ENCODE measurements at regions not wholly inside any gene's neighbourhood (a gene's known extent, or its start where the extent isn't known, plus 50 kb on each side); places are given as distances from the start of the nearest gene placed in this dataset.

DNA sequence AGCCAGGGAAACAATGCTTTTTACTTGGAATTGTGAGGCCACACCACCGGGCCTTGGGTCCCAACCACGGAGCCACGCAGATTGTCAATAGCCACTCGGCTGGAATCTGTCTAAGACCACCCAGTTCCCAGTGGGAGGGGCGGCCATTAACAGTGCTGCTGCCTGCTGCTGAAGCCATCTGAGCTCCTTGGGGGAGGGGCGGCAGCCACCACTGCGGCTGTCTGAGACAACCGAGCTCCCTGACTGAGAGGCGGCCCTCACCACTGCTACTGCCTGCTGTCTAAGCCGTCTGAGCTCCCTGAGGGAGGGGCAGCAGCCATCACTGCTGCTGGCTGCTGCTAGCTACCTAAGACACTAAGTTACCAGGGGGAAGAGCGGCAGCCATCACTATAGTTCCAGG is 64.3 kb downstream of the DMRTA2 start:
- TF ChIP-seq CTCF (conservative IDR thresholded peaks at IDR 0.05; ENCODE audit: low read depth, low read length): no peak
- H3K4me3 ChIP-seq (ENCODE audit: low read depth, low read length): no peak overlapping the region
- no peak for DNase-seq (ENCODE audit: low read depth)

DNA sequence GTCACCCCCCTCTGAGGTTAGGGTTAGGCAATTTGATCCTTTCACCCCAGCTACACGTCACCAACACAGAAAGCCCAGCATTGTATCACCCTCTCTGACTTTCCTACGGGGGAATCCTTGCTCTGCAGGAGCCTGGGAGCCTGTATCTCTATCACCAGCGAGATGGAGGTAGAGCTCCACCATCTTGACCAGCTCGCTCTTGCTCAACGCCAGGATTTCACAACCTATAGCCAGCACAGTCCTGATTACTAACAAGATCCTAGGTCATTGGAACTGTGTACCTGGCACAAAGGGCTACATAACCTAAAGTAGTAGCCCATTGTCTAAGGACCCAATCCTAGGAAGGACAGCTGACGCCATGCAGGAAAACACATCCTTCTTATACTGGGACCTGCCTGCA is 66.1 kb downstream of the DMRTA2 start:
- TF ChIP-seq CTCF (conservative IDR thresholded peaks at IDR 0.05; ENCODE audit: low read depth, low read length): no peak
- H3K4me3 ChIP-seq (ENCODE audit: low read depth, low read length): no peak overlapping the region
- DNase-seq (ENCODE audit: low read depth): no peak

- TF ChIP-seq CTCF (conservative IDR thresholded peaks at IDR 0.05; ENCODE audit: low read depth, low read length): no peak
- H3K4me3 ChIP-seq (ENCODE audit: low read depth, low read length): no peak overlapping the region
- no peak for DNase-seq (ENCODE audit: low read depth)
Observed at GRCh38 chr1:50354813-50355212, 68.4 kb downstream of the DMRTA2 start.

DNA sequence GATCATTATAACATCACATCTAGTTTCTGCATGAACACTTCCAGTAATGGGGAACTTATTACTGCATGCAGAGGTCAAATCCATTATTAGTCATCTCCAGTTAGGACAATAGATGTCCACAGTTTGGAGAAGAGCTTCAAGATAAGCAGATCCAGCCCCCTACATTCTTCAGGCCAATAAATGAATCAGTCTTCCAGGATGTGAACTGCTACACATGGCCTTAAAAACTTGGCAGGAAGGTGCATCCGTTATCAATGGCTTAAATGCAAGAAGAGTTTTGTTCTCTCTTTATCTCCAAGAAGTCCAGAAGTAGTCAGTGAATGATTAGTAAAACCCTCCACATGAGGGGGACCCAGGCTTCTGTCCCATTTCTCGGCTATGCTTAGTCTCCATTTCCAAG is 70.8 kb downstream of the DMRTA2 start:
- no peak for TF ChIP-seq CTCF (conservative IDR thresholded peaks at IDR 0.05; ENCODE audit: low read depth, low read length)
- H3K4me3 ChIP-seq (ENCODE audit: low read depth, low read length): no peak overlapping the region
- no peak for DNase-seq (ENCODE audit: low read depth)

DNA sequence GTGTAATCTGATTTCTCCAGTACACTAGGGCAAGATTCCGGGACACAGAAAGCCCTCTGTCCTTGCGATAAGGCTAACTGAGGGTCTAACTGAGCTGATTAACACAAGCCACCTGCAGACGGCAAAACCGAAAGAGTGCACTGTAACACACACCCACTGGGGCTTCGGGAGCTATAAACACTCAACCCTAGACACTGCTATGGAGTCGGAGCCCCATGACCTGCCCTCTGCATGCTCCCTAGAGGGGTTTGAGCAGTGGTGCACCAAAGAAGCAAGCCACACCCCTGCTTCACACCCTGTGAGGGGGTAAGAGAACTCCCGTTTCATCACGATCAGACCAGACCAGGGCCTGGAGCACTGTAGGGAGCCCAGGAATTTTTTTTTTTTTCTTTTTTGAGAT is 72.4 kb downstream of the DMRTA2 start:
- TF ChIP-seq CTCF (conservative IDR thresholded peaks at IDR 0.05; ENCODE audit: low read depth, low read length): no peak
- no peak overlapping the region for H3K4me3 ChIP-seq (ENCODE audit: low read depth, low read length)
- no peak for DNase-seq (ENCODE audit: low read depth)

DNA sequence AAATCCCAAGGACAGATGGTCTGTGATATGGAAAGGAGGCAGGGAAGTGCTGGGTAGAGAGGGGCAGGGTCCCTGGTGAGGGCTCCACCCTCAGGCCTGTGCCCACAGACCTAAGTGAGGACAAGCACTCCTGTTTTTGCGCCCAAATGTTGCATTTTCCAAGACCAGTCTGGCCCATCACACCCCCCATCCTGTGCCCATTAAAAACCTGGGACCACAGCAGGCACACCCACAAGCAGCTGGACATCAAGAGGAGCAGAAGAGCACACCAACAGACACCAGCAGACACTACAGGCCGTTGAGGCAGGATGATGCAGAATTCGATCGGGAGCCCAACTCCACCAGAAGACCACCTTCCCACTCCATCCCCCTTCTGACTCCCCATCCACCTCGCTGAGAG is 72.8 kb downstream of the DMRTA2 start:
- DNase-seq (ENCODE audit: low read depth): no peak
- no peak overlapping the region for H3K4me3 ChIP-seq (ENCODE audit: low read depth, low read length)
- no peak for TF ChIP-seq CTCF (conservative IDR thresholded peaks at IDR 0.05; ENCODE audit: low read depth, low read length)

- TF ChIP-seq CTCF (conservative IDR thresholded peaks at IDR 0.05; ENCODE audit: low read depth, low read length): no peak
- DNase-seq (ENCODE audit: low read depth): no peak
- no peak overlapping the region for H3K4me3 ChIP-seq (ENCODE audit: low read depth, low read length)
Observed at GRCh38 chr1:50349242-50349565, 74.0 kb downstream of the DMRTA2 start.
